ENCODE measurements at regions not wholly inside any gene's neighbourhood (a gene's known extent, or its start where the extent isn't known, plus 50 kb on each side); places are given as distances from the start of the nearest gene placed in this dataset.

GRCh38 chr13:109379930-109380329 is 406.5 kb downstream of the IRS2 start:
- ATAC-seq: no peak
- TF ChIP-seq TSHZ2 (CRISPR knock-in tag; IDR thresholded peaks at IDR 0.05) (no peak), TOX (CRISPR knock-in tag; IDR thresholded peaks at IDR 0.05; ENCODE audit: borderline replicate concordance) (no peak), OSR1 (CRISPR knock-in tag; IDR thresholded peaks at IDR 0.05) (no peak), ISL1 (CRISPR knock-in tag; IDR thresholded peaks at IDR 0.05) (no peak), PATZ1 (CRISPR knock-in tag; IDR thresholded peaks at IDR 0.05; ENCODE audit: borderline replicate concordance) (no peak), CREB5 (CRISPR knock-in tag; IDR thresholded peaks at IDR 0.05; ENCODE audit: low read depth) (no peak)

- TF ChIP-seq SNAI2 (CRISPR knock-in tag; IDR thresholded peaks at IDR 0.05) (no peak), CSDC2 (CRISPR knock-in tag; IDR thresholded peaks at IDR 0.05) (no peak), TCF4 (CRISPR knock-in tag; IDR thresholded peaks at IDR 0.05; ENCODE audit: borderline replicate concordance) (no peak), ZNF8 (CRISPR knock-in tag; IDR thresholded peaks at IDR 0.05) (no peak), ESRRG (CRISPR knock-in tag; IDR thresholded peaks at IDR 0.05) (no peak), ISL1 (CRISPR knock-in tag; IDR thresholded peaks at IDR 0.05) (no peak), TSHZ2 (CRISPR knock-in tag; IDR thresholded peaks at IDR 0.05) (no peak), POU6F1 (CRISPR knock-in tag; IDR thresholded peaks at IDR 0.05; ENCODE audit: borderline replicate concordance, low read depth) (no peak), ZFP3 (CRISPR knock-in tag; IDR thresholded peaks at IDR 0.05) (no peak), RARB (CRISPR knock-in tag; IDR thresholded peaks at IDR 0.05) (no peak), ZFP30 (CRISPR knock-in tag; IDR thresholded peaks at IDR 0.05) (no peak), CSRNP3 (CRISPR knock-in tag; IDR thresholded peaks at IDR 0.05) (no peak), GLIS3 (CRISPR knock-in tag; IDR thresholded peaks at IDR 0.05) (no peak), CREB5 (CRISPR knock-in tag; IDR thresholded peaks at IDR 0.05; ENCODE audit: low read depth) (no peak), ZNF565 (CRISPR knock-in tag; conservative IDR thresholded peaks at IDR 0.05; ENCODE audit: low read depth) (no peak), OSR1 (CRISPR knock-in tag; IDR thresholded peaks at IDR 0.05) (no peak), ARNTL (CRISPR knock-in tag; IDR thresholded peaks at IDR 0.05; ENCODE audit: borderline replicate concordance, low read depth) (no peak)
- no peak for ATAC-seq
Observed at GRCh38 chr13:109376936-109377335, 409.4 kb downstream of the IRS2 start.
